ENCODE measurements at regions not wholly inside any gene's neighbourhood (a gene's known extent, or its start where the extent isn't known, plus 50 kb on each side); places are given as distances from the start of the nearest gene placed in this dataset.
"Not testable (repeated sequence)": the region's sequence is repeated elsewhere in the genome, so short reads cannot be mapped to it uniquely, and the experiment has no call there.

DNA sequence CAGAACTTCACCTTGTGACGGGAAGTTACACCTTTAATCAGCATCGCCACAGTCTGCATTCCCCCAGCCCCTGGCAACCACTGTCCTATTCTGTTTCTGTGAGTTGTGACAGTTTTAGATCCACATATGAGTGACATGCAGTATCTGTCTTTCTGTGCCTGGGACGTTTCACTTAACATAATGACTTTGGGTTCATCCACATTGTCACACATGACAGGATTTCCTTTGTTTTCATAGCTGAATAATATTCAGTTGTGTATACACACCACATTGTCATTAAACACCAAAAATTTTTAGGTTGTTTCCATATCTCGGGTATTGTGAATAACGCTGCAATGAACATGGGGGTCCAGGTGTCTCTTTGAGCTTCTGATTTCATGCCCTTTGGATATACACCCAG, 62.6 kb upstream of the BDH1 start:
- in situ Hi-C loops (cut with MboI; ENCODE audit: low sequenced_read_pairs); H3K4me1 ChIP-seq; H3K4me3 ChIP-seq; DNase-seq (ENCODE audit: low spot score in 2 of 2); H3K27me3 ChIP-seq (ENCODE audit: low read depth); H3K9me3 ChIP-seq: not testable (repeated sequence)
- peaks cover 50% of the 10 kb centered on the region for H3K36me3 ChIP-seq (replicated peaks)

DNA sequence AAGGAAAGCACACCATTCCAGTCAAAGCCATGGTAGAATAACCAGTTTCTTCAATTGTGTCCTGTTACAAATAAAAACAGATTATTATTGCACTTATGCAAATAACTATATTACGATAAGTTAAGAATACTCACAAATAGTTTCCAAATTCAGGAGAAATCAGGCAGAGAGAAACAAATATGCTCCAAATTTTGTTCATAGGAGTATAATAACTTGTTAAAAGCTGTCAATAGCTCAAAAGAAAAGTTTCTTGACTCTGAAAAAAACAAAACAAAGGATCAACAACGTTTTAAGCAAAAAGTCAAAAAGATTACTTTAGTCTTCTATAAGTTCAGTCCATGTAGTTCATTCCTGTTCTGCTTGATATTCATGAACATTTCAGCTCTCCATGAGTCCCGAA, 59.7 kb upstream of the BDH1 start:
- no peak overlapping the region for H3K4me3 ChIP-seq
- H3K36me3 ChIP-seq (replicated peaks) = peaks cover 64% of the 10 kb centered on the region
- H3K9me3 ChIP-seq = no peaks in the 10 kb centered on the region
- H3K27me3 ChIP-seq (ENCODE audit: low read depth) = no peaks in the 10 kb centered on the region
- in situ Hi-C loops (cut with MboI; ENCODE audit: low sequenced_read_pairs) = no loop called here
- no peaks in the 10 kb centered on the region for H3K4me1 ChIP-seq
- no peak for DNase-seq (ENCODE audit: low spot score in 2 of 2)

GRCh38 chr3:197614134-197614533, 58.4 kb upstream of the BDH1 start:
- H3K9me3 ChIP-seq; H3K4me3 ChIP-seq; DNase-seq (ENCODE audit: low spot score in 2 of 2); H3K4me1 ChIP-seq; in situ Hi-C loops (cut with MboI; ENCODE audit: low sequenced_read_pairs); H3K27me3 ChIP-seq (ENCODE audit: low read depth): not testable (repeated sequence)
- peaks cover 59% of the 10 kb centered on the region for H3K36me3 ChIP-seq (replicated peaks)

DNA sequence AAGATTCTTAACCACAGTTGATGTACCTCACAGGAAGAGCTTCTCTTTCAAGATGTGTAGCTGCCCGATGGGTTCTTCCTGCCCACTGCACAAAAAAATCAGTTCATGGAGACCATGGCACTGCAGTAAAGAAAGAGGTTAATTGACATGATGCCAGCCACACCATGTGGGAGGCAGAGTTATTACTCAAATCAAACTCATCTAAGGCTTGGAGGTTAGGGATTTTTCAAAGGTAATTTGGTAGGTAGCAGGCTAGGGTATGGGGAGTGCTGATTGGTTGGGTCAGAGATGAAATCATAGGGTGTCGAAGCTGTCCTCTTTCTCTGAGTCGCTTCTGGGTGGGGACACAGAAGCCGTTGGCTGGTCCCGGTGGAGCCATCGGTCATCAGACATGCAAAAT, 57.4 kb upstream of the BDH1 start:
- Histone ChIP-seq H3K36me3 (replicated peaks) (peaks cover 66% of the 10 kb centered on the region), H3K4me3 (no peak overlapping the region), H3K9me3 (no peaks in the 10 kb centered on the region), H3K4me1 (no peaks in the 10 kb centered on the region), H3K27me3 (ENCODE audit: low read depth) (no peaks in the 10 kb centered on the region)
- DNase-seq (ENCODE audit: low spot score in 2 of 2) = no peak
- in situ Hi-C loops (cut with MboI; ENCODE audit: low sequenced_read_pairs) = no loop called here

DNA sequence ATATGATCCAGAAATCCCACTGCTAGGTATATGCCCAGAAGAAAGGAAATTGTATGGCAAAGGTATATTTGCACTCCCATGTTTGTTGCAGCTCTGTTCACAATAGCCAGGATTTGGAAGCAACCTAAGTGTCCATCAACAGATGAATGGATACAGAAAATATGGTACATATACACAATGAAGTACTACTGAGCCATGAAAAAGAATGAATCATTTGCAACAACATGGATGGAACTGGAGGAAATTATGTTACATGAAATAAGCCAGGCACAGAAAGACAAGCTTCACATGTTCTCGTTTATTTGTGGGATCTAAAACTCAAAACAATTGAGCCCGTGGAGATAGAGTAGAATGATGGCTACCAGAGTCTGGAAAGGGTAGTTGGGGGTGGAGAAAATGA, 55.5 kb upstream of the BDH1 start:
- Histone ChIP-seq H3K36me3 (replicated peaks) (peaks cover 75% of the 10 kb centered on the region), H3K4me1 (no peaks in the 10 kb centered on the region), H3K4me3 (no peak overlapping the region), H3K9me3 (no peaks in the 10 kb centered on the region), H3K27me3 (ENCODE audit: low read depth) (no peaks in the 10 kb centered on the region)
- in situ Hi-C loops (cut with MboI; ENCODE audit: low sequenced_read_pairs) = no loop called here
- DNase-seq (ENCODE audit: low spot score in 2 of 2) = no peak

DNA sequence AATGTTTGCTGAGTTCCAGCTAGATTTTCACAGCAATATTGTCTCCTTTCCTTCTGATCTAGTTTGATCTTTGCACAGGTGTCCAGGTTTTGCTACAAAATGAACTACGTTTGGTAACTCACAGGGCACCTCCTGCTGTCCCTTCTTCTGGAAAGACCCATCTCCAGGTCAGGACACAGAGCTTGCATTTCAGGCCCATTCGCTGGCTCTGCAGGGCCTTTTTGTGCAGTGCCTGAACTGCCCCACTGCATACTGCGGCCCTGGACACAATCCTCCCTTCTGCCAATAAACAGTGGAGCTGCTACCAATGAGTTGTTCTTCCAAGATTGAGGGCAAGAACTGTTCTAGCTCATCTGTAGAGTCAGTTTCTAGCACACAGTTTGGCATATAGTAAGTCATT, 50.7 kb upstream of the BDH1 start:
- in situ Hi-C loops (cut with MboI; ENCODE audit: low sequenced_read_pairs) = no loop called here
- Histone ChIP-seq H3K4me3 (no peak overlapping the region), H3K4me1 (peaks cover 3% of the 10 kb centered on the region; the same call in 1 of the 2 replicates), H3K36me3 (replicated peaks) (peaks cover 39% of the 10 kb centered on the region), H3K9me3 (0 out of 2 replicates have a peak, but pooled peaks cover 2% of the 10 kb centered on the region), H3K27me3 (ENCODE audit: low read depth) (no peaks in the 10 kb centered on the region)
- DNase-seq (ENCODE audit: low spot score in 2 of 2) = no peak
